ENCODE measurements at regions not wholly inside any gene's neighbourhood (a gene's known extent, or its start where the extent isn't known, plus 50 kb on each side); places are given as distances from the start of the nearest gene placed in this dataset.

DNA sequence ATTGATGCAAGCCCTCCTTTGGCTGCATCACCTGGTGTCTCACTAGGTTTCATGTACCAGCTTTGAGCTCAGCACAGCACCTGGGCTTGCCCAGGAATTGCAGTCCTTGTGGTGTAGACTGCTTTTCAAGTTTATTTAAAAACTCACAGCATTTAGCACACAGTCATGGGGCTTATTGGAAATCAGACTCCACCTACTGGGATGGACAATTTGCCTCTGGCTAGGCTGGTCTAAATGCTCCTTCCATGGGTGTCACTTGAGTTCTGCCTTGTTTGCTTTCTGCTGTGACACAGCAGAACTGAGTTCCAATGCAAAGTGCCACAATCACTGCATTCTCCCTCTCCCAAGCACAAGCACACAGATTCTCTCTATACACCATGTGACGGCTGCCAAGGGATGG is 453.3 kb downstream of the GABRG2 start:
- TF ChIP-seq CTCF (conservative IDR thresholded peaks at IDR 0.05; ENCODE audit: low read depth, low read length) (no peak), FOS (IDR thresholded peaks at IDR 0.05; ENCODE audit: low read depth, low read length) (no peak), MXI1 (IDR thresholded peaks at IDR 0.05; ENCODE audit: borderline replicate concordance, low read depth, low read length) (no peak), MAZ (IDR thresholded peaks at IDR 0.05; ENCODE audit: borderline replicate concordance, low read depth, low read length) (no peak), CHD1 (IDR thresholded peaks at IDR 0.05; ENCODE audit: low read depth, low read length) (no peak), POLR2A (IDR thresholded peaks at IDR 0.05; ENCODE audit: low read depth, low read length) (no peak), MAFK (IDR thresholded peaks at IDR 0.05; ENCODE audit: low read depth, low read length) (no peak), BHLHE40 (IDR thresholded peaks at IDR 0.05; ENCODE audit: low read depth, low read length) (no peak), RCOR1 (IDR thresholded peaks at IDR 0.05; ENCODE audit: insufficient replicate concordance, low read length) (no peak), RFX5 (IDR thresholded peaks at IDR 0.05; ENCODE audit: low read depth, low read length) (no peak), CEBPB (IDR thresholded peaks at IDR 0.05; ENCODE audit: low read depth, low read length) (no peak)

All from IMR-90 (cell line).